ENCODE measurements at regions not wholly inside any gene's neighbourhood (a gene's known extent, or its start where the extent isn't known, plus 50 kb on each side); places are given as distances from the start of the nearest gene placed in this dataset.
"Not testable (repeated sequence)": the region's sequence is repeated elsewhere in the genome, so short reads cannot be mapped to it uniquely, and the experiment has no call there.

- FAIRE-seq: no peak
- no peak for DNase-seq (ENCODE audit: low spot score)
Observed at GRCh38 chr3:65174713-65175112, 486.9 kb upstream of the ADAMTS9 start.

DNA sequence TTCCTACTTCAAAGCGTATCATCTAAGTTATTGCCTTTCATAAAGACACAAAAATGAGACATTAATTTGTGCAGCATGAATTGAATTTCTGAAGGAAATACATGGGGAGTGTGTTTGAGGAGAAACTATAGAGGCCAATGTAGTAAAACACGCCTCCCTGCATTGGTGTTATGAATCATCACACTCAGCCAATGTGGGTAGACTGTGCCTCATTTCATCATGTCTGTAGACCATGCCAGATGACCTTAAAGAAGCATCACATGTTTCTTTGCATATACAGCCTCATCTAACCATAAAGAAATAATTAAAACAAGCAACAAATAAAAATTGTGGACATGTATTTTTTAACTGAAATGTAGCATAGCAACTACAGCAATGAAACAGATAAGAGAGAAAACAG is 486.0 kb upstream of the ADAMTS9 start:
- DNase-seq (ENCODE audit: low spot score) (no peak), FAIRE-seq (no peak)

GRCh38 chr3:65172209-65172608 is 484.4 kb upstream of the ADAMTS9 start:
- no peak for FAIRE-seq
- no peak for DNase-seq (ENCODE audit: low spot score)

DNA sequence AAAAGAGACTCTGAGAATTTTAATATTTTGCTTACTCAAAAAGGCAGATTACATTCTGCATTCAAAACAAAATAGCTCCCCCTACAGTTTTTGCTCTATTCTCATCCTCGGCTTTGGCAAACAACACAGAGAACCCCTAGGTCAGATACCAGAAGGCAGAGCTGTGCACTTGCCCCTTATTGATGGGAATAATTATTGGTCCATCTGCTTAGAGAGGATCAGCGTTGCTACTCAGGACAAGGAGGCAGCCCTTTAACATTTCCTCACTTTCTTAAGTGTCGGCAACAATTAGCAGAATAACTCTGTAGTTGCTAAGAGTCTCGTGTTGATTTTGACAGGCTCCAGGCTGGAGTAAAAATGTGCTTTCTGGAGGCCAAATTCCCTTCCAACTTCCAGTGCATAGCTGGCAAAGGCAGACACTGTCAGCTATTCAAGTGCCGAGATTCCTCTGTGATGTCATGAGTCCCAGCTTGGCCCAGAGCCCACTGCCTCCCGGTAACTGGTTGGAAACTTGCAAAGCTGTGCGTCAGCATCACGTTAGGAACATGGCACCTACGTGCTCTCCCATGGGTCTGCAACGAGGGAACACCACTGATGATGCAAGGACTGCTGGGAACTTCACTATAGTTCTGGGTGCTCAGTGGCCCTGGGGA is 482.7 kb upstream of the ADAMTS9 start:
- FAIRE-seq: no peak

GRCh38 chr3:65169961-65170360 is 482.2 kb upstream of the ADAMTS9 start:
- FAIRE-seq (no peak), DNase-seq (ENCODE audit: low spot score) (no peak)

More for the DNA sequence above, 482.7 kb upstream of the ADAMTS9 start:
- DNase-seq (ENCODE audit: low spot score): peak; percentile 64

DNA sequence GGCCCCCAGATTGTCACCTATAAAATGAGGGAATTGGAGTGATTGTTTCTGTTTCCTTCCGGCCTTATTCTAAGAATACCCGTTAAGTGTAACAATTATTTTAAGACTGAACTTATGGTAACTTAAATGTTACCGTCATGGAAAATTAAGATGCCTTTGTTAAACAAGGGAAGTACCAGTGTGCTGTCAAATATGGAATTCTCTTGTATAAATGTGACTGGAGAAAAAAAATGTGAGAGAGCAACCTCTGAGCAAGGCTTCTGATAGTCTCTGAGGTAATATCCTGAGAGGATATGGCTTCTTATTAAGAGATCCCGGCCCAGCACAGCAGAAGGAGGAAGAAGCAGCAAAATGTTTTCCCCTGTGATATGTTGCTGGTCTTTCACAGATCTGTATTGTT is 480.7 kb upstream of the ADAMTS9 start:
- DNase-seq (ENCODE audit: low spot score) (no peak), FAIRE-seq (no peak)

DNA sequence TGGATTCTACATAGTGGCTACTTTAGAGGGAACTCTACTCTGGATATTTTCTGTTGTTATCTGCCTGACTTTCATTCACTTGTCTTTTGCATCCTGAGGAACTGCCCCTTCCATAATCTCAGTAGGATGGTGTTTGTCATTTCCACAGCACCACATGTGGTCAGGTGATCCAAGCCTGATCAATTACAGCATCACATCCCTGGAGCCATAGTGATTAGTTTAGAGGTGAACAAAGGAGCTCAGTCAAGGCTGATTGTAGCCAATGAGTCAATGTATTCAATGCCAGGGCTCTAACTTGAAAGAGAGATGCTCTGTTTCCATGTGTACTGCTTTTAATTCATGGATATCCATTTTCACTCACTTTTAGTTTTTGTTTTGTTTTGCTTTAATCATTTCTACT is 478.7 kb upstream of the ADAMTS9 start:
- no peak for DNase-seq (ENCODE audit: low spot score)
- no peak for FAIRE-seq

DNA sequence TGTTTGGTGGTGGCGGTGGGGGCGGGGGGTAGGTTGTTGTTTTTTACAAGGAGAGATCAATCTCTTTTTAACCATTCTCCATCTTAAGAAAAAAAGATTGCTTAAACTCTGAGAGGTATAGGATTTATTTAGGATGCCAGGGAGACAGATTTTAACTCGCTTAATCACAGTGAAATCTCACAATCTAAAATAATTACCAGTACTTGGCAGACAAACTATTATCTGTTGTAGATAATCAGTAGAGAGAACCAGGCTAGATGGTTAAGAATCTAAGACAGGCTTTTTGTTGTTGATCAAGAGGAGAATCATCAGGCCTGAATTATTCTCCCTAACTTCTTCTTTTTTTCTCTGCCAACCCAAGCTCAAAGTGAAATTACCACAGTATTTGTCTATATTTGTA is 470.2 kb upstream of the ADAMTS9 start:
- FAIRE-seq (no peak), DNase-seq (ENCODE audit: low spot score) (no peak)

- no peak for DNase-seq (ENCODE audit: low spot score)
- FAIRE-seq: no peak
Observed at GRCh38 chr3:65153850-65154512, 466.2 kb upstream of the ADAMTS9 start.

DNA sequence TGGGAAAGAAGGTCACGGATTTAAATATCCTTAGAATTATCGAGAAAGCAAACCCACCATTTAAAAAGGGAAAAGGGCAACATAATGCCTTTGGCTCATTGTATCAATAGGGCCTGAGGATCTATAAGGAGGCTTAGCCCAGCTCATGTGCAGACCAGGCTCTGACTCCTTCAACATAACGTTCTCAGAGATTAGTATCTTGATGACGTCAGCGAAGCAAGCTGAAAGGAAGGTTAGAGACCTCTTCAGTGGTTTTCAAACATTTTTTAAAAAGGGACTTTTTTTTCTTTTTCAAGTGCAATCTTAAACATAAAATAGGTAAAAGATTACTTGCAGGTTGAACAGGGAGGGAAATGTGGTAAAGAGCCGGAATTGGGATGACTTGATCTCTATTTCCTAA is 463.9 kb upstream of the ADAMTS9 start:
- DNase-seq (ENCODE audit: low spot score) (no peak), FAIRE-seq (no peak)

GRCh38 chr3:65149877-65150276 is 462.1 kb upstream of the ADAMTS9 start:
- DNase-seq (ENCODE audit: low spot score) (no peak), FAIRE-seq (no peak)

DNA sequence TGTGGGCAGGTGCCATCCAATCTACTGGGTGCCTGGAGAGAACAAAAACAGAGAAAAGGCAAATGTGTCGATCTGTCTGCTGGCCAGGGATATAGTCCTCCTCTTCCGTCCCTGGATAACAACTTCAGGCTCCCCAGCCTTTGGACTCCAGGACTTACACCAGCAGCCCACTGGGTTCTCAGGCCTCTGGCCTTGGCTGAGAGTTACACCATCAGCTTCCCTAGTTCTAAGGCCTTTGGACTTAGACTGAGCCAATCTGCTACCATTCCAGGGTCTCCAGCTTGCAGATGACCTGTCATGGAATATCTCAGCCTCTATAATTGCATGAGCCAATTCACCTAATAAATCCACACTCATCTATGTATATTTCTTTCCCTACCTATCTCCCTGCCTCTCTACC is 460.9 kb upstream of the ADAMTS9 start:
- no peak for DNase-seq (ENCODE audit: low spot score)
- no peak for FAIRE-seq

- FAIRE-seq: peak; percentile 52
- peak; percentile 55 for DNase-seq (ENCODE audit: low spot score)
Observed at GRCh38 chr3:65146179-65146578, 458.4 kb upstream of the ADAMTS9 start.

DNA sequence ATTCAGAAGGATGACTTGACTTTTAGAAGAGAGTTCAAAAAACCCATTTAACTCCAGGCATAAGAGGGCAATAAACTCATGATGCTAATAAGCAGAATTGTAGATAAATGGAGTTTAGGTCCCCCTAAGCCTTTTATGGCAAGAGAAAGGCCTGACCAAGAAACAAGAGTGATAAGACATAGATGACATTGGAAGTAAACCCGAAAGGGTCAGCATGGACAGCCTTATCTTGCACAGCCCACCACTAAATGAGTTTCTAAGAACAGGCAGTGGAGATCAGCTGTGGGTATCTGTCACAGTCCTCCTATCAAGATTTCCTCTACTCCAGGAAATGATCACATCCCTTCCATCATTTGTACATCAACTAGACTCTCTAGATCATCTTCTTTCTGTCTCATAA is 457.9 kb upstream of the ADAMTS9 start:
- FAIRE-seq (no peak), DNase-seq (ENCODE audit: low spot score) (no peak)

GRCh38 chr3:65144791-65145351 is 457.1 kb upstream of the ADAMTS9 start:
- DNase-seq (ENCODE audit: low spot score) (no peak), FAIRE-seq (no peak)

GRCh38 chr3:65142456-65142855 is 454.7 kb upstream of the ADAMTS9 start:
- DNase-seq (ENCODE audit: low spot score) (no peak), FAIRE-seq (peak; percentile 9)

DNA sequence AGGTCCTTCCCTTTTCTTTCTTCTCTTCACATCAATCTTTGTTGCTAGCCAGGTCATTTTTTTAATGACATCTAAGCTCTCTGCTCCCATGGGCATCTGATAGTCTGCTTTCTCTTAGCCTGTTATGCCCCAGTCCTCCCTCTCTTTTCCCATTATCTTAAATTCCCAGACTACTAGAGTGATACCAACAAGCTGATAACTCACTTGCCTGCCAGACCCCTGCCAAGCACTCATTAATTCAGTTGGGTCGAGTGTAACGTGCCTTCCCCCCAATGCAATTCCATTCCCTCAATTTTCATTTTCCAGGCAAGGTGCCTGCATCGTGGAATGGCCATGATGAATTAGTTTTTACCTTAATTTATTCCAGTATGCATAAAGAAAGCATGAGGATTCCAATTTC is 450.8 kb upstream of the ADAMTS9 start:
- DNase-seq (ENCODE audit: low spot score) (no peak), FAIRE-seq (no peak)

- not testable (repeated sequence) for DNase-seq (ENCODE audit: low spot score); FAIRE-seq
Observed at GRCh38 chr3:65133752-65134151, 446.0 kb upstream of the ADAMTS9 start.

DNA sequence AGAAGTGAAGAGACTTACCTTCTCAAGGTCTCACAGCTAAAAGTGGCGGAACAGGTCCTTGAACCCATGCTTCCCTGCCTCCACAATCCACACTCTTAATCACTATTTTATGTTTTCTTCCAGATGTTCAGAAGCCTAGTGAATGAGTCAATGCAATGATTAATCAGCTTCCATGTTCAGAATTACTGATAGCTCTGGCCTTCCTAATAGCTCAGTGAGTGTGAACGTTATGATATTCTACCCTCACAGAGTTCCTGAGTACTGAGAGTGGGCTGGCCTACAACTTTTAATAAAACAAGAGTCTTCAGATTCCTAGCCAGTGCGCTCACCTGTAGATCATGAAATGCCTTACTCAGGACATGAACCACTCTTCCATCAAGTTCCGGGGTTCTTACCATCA is 443.0 kb upstream of the ADAMTS9 start:
- no peak for FAIRE-seq
- no peak for DNase-seq (ENCODE audit: low spot score)

DNA sequence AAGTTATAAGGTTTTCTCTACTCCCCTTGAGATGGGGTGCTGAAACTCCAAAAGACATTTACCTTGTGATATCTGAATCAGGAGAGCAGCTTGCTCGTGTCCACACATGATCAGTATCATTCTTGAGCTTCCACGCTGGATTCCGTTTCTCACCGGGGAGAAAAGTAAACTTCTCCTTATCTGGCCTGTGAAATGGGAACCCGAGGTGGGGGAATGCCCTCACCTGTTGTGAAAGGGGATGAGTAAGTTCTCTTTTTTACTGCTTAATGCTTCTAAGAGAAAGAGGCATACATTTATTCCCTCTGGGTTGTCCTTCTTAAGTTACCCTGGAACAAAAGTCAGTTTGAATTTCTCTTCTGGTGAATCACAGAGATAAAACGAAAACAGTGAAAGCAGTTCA is 440.5 kb upstream of the ADAMTS9 start:
- no peak for FAIRE-seq
- DNase-seq (ENCODE audit: low spot score): no peak

DNA sequence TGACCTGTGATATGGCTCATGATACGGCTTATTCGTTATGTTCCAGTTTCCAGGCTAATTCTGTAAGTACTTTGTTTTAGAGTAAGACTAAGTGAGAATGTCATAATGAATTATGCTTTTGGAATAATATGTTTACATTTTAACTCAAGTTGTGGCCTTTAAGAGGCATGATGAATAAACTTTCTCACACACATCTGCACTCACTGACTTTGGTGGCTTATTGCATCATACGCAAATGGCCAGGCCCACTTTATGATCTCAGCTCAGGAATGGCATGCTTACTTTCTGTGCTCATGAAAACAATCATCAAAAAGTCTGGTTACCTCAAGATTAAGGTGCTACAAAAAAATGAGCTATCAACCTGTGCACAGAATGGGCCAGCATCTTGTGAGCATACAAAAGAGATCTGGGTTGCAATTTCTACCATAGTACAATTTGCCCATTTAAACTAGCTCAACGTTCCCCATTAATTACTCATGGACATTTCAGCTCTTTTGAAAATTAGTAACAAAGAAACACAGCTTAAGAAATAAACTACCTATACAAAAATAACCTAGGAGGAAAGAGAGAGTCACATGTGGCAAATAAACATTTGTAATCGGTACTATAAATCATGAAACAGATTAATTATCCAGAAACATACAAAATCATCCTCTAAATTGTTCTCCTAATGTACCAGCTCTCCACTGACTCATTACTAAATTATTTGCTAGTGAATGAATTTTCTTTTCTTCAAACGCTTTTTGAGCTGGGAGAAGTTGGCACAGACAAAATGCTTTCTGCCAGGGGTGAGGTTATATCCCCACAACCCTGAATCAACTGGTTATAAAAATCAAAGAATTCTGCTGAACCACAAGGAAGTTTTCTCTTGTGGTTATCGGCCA is 439.0 kb upstream of the ADAMTS9 start:
- FAIRE-seq (no peak), DNase-seq (ENCODE audit: low spot score) (peak; percentile 57)

GRCh38 chr3:65120156-65120555 is 432.4 kb upstream of the ADAMTS9 start:
- not testable (repeated sequence) for FAIRE-seq

More at GRCh38 chr3:65120156-65120555, 432.4 kb upstream of the ADAMTS9 start:
- not testable (repeated sequence) for DNase-seq (ENCODE audit: low spot score)

Measured in urothelium cell line (cell line).